DOHH2 (cell line): ENCODE measurements at regions not wholly inside any gene's neighbourhood (a gene's known extent, or its start where the extent isn't known, plus 50 kb on each side); places are given as distances from the start of the nearest gene placed in this dataset.

Source experiments
- H3F3A ChIP-seq: fragments of 200-600 bp; sonication (generic), shearing (Covaris generic); 2 replicates; pipeline ENCODE4 v1.6.0; 2016; ENCODE audit warnings: antibody characterized with exemption, mild to moderate bottlenecking; ENCODE audit not compliant: control insufficient read depth, insufficient read depth
- H3K27ac ChIP-seq: fragments of 200-600 bp; sonication (generic); 2 replicates; pipeline ENCODE4 v1.5.1; 2014; ENCODE audit warnings: low read depth, mild to moderate bottlenecking, low read length, moderate library complexity
- H3K27me3 ChIP-seq: fragments of 200-600 bp; sonication (generic); 2 replicates; pipeline ENCODE4 v1.6.1; 2014; ENCODE audit warnings: mild to moderate bottlenecking, low read length, mixed read lengths; ENCODE audit not compliant: control insufficient read depth
- H3K36me3 ChIP-seq: fragments of 200-600 bp; sonication (generic); 2 replicates; pipeline ENCODE4 v1.6.1; 2014; ENCODE audit warnings: mild to moderate bottlenecking, low read length, moderate library complexity, mixed read lengths; ENCODE audit not compliant: control insufficient read depth
- H3K4me1 ChIP-seq: fragments of 200-600 bp; sonication (generic); 2 replicates; pipeline ENCODE4 v1.6.1; 2014; ENCODE audit warnings: mild to moderate bottlenecking, low read length, mixed read lengths; ENCODE audit not compliant: control insufficient read depth
- H3K4me2 ChIP-seq: fragments of 200-600 bp; sonication (generic); 2 replicates; pipeline ENCODE4 v1.6.0; 2014; ENCODE audit warnings: mild to moderate bottlenecking, low read length, moderate library complexity
- H3K4me3 ChIP-seq: fragments of 200-600 bp; sonication (generic); 2 replicates; pipeline ENCODE4 v1.5.1; 2014; ENCODE audit warnings: mild to moderate bottlenecking, low read length, mixed read lengths
- H3K79me2 ChIP-seq: fragments of 200-600 bp; sonication (generic); 2 replicates; pipeline ENCODE4 v1.6.1; 2014; ENCODE audit warnings: mild to moderate bottlenecking, low read length, mixed read lengths; ENCODE audit not compliant: control insufficient read depth
- H3K9me2 ChIP-seq: fragments of 200-600 bp; sonication (generic); replicated peaks from 2 replicates; pipeline ENCODE4 v1.6.1; 2014; ENCODE audit warnings: mild to moderate bottlenecking, low read length, mixed read lengths; ENCODE audit not compliant: control insufficient read depth
- H3K9me3 ChIP-seq: fragments of 200-600 bp; sonication (generic); 2 replicates; pipeline ENCODE4 v1.6.1; 2014; ENCODE audit warnings: antibody characterized with exemption, low read length, mixed read lengths; ENCODE audit not compliant: control insufficient read depth, insufficient read depth
- H4K20me1 ChIP-seq: fragments of 200-600 bp; sonication (generic); 2 replicates; pipeline ENCODE4 v1.6.0; 2014; ENCODE audit warnings: low read depth, mild to moderate bottlenecking, antibody characterized with exemption, low read length, moderate library complexity; ENCODE audit not compliant: control insufficient read depth, insufficient read depth
- EZH2phosphoT487 ChIP-seq: fragments of 200-600 bp; sonication (generic); IDR thresholded peaks from 2 replicates; pipeline ENCODE4 v1.6.1; 2017; ENCODE audit warnings: borderline replicate concordance, mild to moderate bottlenecking, antibody characterized with exemption, low read length, moderate library complexity, mixed read lengths
- TF ChIP-seq, protein P1 (sequence below): fragments of 200-600 bp; sonication (generic); IDR thresholded peaks from one replicate; pipeline ENCODE4 v1.5.1; 2014; ENCODE audit warnings: antibody characterized with exemption, mild to moderate bottlenecking, low read depth, low read length; ENCODE audit not compliant: poor library complexity, severe bottlenecking

DNA sequence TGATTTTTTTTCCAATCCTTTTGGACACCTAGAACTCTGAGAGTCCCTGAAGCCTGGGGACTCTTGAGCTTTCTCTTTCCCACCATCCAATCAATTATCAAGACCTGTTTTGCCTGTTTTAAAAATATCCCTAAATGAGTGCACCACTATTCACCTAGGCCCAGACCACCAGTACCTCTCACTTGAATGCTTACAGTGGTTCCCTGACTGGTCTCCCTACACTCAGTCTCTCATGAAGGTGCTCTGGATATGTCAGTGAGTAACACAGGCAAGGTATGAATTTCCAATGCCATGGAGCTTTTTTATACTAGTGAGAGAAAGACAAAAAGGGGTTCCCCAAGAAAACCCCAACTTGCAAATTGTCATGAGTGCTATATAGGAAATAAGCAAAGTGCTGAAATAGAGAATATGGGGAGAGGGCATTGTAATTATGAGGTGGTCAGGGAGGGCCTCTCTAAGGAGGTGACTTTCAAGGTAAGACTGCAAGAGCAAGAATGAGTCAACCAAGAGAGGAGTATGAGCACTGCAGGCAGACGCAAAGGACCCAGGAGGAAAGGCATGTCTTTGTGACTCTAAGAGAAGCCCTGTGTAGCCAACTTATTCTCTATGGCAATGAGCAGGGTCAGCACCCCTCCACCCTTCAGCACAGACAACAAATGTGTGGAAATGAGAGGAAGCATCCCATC is 85.3 kb upstream of the MBIP start:
- Histone ChIP-seq H3K4me3 (no peak overlapping the region), H3F3A (no peaks in the 10 kb centered on the region), H3K79me2 (no peaks in the 10 kb centered on the region), H3K4me2 (no peak overlapping the region), H3K27me3 (no peaks in the 10 kb centered on the region), H3K9me3 (no peaks in the 10 kb centered on the region), H3K27ac (no peak overlapping the region), H4K20me1 (no peaks in the 10 kb centered on the region), H3K36me3 (no peaks in the 10 kb centered on the region), H3K9me2 (no peaks in the 10 kb centered on the region), H3K4me1 (no peaks in the 10 kb centered on the region)
- TF ChIP-seq EZH2phosphoT487, result no peak
- TF ChIP-seq, protein P1, sequence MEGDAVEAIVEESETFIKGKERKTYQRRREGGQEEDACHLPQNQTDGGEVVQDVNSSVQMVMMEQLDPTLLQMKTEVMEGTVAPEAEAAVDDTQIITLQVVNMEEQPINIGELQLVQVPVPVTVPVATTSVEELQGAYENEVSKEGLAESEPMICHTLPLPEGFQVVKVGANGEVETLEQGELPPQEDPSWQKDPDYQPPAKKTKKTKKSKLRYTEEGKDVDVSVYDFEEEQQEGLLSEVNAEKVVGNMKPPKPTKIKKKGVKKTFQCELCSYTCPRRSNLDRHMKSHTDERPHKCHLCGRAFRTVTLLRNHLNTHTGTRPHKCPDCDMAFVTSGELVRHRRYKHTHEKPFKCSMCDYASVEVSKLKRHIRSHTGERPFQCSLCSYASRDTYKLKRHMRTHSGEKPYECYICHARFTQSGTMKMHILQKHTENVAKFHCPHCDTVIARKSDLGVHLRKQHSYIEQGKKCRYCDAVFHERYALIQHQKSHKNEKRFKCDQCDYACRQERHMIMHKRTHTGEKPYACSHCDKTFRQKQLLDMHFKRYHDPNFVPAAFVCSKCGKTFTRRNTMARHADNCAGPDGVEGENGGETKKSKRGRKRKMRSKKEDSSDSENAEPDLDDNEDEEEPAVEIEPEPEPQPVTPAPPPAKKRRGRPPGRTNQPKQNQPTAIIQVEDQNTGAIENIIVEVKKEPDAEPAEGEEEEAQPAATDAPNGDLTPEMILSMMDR, result no peak

DNA sequence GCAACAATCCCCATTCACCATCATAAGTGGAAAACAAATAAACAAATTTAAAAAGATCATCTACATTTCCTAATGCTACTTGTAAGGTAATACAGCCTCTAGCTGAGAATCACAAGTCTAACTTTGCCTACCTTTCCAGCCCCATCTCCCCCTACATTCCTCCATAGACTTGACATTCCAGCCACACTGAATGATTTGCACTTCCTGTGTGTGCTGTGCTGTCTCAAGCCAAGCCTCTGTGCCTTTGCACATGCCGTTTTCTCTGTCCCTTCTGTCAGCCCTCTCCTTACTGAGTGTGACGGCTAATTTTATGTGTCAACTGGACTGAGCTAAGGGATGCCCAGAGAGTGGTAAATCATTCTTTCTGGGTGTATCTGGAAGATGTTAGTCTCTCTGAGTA is 82.4 kb upstream of the MBIP start:
- Histone ChIP-seq H3K36me3 (no peaks in the 10 kb centered on the region), H3K4me1 (no peaks in the 10 kb centered on the region), H4K20me1 (no peaks in the 10 kb centered on the region), H3K4me3 (no peak overlapping the region), H3K4me2 (no peak overlapping the region), H3K9me3 (no peaks in the 10 kb centered on the region), H3K79me2 (no peaks in the 10 kb centered on the region), H3F3A (no peaks in the 10 kb centered on the region), H3K9me2 (no peaks in the 10 kb centered on the region), H3K27ac (no peak overlapping the region), H3K27me3 (no peaks in the 10 kb centered on the region)
- TF ChIP-seq EZH2phosphoT487, result no peak
- TF ChIP-seq, protein P1, result no peak

DNA sequence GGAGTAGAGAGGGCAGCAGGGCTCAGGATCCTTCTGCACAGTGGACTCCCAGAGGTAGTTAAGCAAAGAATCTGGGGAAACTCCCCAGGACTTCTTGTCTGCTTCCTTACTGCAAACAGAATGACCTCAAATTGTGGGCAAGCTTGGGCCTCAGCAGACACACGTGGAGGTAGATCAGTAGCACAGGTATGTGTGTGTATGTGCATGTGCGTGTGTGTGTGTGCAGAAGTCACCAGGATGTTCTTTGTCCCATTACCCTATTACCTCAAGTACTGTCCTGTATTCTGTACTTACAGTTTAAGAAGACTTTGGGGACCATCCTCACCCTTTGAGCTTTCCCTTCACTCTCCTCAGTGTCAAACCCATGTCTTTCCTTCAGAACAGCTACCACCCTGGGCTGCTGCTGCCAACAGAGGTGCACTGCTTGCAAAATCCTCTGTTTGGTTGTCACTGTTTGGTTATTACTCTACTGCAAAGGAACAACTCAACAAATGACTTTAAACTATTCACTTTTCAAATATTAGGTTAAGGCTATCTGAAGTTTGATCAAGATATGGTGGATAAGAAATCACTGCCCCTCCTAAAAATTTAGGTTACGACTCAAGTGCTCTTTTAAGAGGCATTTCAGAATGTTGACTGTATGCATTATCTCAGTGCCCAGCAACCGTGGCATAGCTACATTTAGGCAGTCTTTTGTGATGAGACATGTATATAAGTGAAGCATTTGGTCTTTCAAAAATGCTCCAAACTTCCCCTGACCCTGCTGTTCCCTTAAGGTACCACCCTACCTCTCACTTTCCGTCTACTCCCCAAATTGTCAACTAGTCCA is 78.2 kb upstream of the MBIP start:
- Histone ChIP-seq H4K20me1 (no peaks in the 10 kb centered on the region), H3K4me3 (no peak overlapping the region), H3K9me2 (no peaks in the 10 kb centered on the region), H3K79me2 (no peaks in the 10 kb centered on the region), H3K27me3 (no peaks in the 10 kb centered on the region), H3K27ac (no peak overlapping the region), H3F3A (no peaks in the 10 kb centered on the region), H3K4me1 (no peaks in the 10 kb centered on the region), H3K36me3 (no peaks in the 10 kb centered on the region), H3K9me3 (no peaks in the 10 kb centered on the region), H3K4me2 (no peak overlapping the region)
- TF ChIP-seq, protein P1, result no peak
- TF ChIP-seq EZH2phosphoT487, result no peak
